GM21723 (cell line): ENCODE measurements at regions not wholly inside any gene's neighbourhood (a gene's known extent, or its start where the extent isn't known, plus 50 kb on each side); places are given as distances from the start of the nearest gene placed in this dataset.
A peak's percentile ranks its signal among the peaks of the same experiment; 100 is the strongest.
"Not testable (repeated sequence)": the region's sequence is repeated elsewhere in the genome, so short reads cannot be mapped to it uniquely, and the experiment has no call there.

Experiments used
- ATAC-seq: cut with Tn5 transposase; IDR thresholded peaks from one replicate; pipeline ENCODE4 v1.9.1; 2021; ENCODE audit warnings: mild to moderate bottlenecking, moderate library complexity; ENCODE audit not compliant: unreplicated experiment

DNA sequence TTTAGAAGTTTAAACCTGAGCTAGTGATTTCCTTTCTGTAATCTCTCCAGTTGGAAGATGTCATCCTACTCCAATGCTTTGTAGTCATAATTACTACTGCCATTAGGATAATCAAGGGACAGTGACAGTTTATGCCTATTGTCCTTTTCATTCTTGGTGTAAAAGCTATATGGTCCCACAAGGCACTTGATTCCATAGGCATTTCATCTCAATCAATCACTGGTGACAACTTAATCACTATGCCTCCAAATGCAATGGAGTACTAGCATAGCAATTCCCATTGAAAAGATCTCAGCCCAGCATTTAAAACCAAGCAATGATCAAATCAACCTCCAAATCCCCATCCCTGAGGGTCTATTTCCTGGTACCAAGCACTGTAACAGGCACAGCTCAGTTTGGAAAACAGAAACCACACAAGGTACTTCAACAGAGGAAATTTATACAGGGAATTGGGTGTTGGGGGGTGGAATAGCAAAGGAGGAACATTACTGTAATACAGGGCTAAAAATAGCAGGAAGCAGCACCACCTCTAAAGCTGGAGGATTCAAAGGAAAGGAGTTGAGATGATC is 51.0 kb downstream of the FHIP2A start:
- no peak for ATAC-seq

DNA sequence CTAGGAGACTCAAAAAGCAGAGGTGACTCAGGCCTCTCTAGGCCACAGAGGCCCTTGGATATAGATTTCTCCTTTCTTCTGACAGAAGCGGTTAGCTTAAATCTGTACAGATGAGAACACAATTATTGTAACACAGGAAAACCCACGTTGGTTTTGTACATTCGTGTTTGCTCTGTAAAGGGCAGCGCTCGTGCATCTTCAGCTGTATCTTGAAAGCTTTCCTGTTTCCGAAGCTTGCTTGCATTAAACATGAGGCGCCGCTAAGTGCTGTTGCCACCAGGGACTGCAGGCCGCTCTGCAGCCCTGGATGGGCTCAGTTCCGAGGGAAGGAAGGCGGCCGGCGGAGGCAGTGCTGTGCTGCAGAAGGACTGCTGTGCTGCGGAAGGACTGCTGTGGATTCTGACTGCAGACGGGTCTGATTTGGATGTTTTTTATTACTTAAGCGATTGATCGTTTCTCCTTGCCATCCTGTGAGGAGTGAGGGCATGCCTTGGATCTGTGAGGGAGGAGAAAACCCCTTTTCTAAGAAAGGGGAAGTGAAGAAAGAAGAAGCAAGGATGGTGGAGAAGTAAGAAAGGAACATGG is 53.3 kb downstream of the FHIP2A start:
- peak; percentile 47 for ATAC-seq

DNA sequence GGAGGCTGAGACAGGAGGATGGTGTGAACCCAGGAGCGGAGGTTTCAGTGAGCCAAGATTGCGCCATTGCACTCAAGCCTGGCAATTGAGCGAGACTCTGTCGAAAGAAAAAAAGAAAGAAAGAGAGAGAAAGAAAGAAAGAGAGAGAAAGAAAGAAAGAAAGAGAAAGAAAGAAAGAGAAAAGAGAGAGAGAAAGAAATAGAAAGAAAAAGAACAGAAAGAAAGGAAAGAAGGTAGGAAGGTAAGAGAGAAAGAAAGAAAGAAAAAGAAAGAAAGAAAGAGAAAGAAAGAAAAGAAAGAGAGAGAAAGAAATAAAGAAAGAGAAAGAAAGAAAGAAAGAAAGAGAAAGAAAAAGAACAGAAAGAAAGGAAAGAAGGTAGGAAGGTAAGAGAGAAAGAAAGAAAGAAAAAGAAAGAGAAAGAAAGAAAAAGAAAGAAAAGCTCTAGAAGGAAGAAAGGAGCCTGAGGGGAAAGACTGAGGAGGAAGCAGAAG is 54.1 kb downstream of the FHIP2A start:
- not testable (repeated sequence) for ATAC-seq

DNA sequence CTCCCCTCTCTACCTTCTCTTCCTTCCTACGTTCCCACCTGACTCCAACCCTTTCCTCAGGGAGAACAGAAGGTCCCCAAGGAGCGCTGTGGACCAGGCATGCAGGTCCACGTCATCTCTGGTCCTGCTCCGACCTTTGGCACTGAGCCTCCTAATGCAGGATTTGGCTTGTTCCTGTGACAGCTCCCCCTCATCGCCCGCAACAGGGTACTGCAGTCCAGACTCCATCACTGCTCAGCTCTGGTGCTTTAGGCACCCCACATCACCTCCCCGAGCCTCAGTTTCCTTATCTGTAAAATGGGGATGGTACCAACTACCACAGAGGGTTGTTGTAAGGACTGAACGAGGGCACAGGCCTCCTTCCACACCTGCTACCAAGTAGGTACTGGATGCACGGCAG is 54.6 kb downstream of the FHIP2A start:
- no peak for ATAC-seq

DNA sequence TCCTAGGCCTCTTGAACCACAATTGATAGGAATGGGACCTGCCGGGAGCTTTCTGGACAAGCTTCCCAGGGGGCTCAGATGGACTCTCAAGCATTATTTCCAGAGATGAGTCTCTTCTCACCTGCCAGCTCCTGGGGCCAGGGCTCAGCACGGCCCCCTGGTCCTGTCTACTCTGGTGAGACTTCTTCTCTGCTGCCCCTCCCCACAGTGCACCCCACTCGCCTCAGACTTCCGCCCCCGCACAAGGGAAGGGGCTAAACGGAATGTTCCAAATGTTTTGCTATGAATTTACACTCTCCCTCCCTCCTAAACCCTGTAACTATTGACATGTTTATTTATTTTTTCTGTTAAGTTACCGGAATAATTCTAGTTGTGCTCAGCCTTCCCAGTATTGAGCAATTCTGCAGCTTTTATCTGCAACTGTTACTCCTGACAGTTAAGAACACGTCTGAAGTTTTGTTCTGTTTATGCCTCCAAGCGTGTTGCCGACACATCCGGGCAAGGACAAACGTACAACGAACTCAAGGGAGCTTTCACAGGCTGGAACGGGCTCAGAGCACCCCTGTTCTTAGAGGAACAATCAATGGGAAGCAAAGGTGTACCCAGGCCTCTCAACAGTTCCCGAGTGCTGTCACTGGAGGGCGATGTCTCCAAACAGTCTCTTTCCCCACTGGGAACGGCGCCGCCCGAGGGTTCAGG is 55.2 kb downstream of the FHIP2A start:
- ATAC-seq = peak; percentile 89

DNA sequence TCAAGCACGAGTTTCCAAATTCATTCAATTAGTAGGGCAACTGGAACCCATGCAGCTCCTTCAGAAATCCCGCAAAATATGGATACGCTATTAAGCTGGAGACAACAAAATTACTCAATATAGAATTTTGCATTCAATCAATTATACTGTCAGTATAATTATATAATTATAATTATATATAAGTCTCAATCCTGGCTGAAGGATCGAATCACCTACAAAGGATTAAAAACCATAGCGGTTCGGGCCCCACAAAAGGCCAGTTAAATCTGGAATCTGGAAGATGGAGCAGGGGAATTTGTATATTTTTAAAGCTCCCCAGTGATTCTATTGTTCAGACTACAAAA is 55.7 kb downstream of the FHIP2A start:
- no peak for ATAC-seq

DNA sequence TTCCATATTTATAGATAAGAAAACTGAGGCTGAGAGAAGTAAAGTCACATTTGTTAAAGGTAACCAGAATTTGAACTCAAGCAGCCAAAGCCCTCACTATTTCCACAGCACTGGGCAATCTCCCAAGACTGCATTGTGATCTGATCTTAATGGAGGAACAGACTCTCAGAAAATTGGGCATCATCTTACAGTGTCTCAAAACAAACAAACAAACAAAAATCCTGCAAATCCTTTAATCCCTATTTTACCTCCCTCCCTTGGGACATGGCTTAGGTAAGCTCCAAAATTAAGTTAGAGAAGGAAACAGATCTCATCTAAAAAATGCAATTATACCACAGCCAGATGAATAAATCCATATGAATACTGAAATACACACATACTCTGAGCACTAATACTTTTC is 57.5 kb downstream of the FHIP2A start:
- ATAC-seq = no peak

DNA sequence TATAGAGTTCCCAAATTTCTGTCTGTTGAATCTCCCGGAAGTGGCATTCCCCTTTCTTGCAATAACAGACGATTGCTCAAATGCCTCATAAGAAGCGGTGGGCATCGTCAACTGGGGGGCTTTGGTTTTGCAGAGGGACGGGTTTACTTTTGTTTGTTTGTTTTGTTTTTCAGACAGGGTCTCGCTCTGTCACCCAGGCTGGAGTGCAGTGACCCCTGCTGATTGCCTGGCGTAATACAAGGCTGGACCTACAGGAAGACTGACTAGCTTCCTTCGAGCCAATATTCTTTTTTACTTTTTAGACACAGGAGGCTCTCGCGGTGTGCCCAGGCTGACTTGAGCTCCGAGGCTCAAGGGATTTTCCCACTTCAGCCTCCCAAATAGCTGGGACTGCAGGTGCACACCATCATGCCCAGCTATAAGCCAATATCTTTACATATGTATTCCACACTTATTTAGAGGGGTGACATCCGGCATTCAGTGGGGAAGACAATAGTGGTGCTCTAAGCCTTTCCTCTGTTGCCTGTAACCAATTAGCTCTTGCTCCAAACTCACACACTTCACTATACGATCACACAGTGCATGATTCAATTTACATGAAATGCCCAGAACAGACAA is 58.1 kb downstream of the FHIP2A start:
- ATAC-seq = peak; percentile 67

DNA sequence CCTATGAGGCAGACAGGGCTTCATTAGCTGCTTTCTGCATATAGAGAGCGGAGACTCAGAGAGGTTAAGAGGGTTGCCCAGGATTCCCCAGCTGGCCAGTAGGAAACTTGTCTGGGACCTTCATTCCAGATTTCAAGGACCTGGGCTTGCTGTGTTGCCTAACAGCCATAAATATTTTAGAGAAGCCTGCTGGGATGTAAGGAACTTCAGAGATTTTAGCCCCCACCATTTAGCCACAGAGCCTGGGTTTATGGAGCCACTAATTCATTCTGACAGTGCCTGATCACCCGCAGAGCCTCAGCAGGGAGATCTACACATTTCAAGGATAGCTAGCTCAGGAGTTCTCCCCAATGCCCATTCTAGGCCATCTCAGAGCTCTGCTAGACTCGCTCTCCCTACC is 56.6 kb upstream of the TRUB1 start:
- ATAC-seq = no peak

DNA sequence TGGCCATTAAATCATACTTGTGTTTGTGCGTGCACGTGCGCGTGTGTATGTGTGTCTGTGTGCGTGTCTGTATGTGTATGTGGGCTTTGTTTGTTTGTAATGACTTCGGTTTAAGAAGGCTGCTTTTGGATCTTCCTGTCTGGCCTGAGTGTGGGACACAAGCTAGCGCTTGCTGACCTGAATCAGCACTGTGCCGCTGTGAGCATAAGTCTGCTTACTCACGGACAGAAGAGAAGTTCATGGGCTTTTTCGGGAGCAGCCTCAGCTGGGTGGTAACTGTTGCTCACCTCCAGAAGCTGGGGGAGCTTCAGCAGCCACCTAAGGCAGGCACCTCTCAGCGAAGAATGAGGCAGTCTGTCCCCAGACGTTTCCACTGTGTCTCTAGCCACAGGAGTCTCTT is 56.1 kb upstream of the TRUB1 start:
- ATAC-seq = no peak

DNA sequence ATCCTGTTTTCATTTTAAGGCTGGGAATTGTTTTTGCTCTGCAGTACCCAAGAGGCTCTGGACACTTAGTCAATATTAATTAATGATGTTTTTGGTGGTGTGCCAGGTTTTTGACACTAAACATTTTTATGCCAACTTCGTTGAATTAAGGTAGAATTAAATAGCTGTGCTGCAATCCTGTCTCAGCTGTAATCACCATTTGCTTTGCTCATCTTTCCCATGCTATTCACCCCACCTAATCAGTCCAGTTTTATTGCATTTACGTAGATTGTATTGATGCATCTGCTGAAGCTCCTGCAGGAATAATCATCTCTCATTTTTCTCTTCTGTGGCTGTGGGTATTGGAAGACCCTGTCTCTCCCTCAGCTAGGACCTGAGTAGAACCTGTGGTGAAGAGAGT is 52.6 kb upstream of the TRUB1 start:
- no peak for ATAC-seq
